Stomach (tissue), 8 donors: ENCODE measurements at regions not wholly inside any gene's neighbourhood (a gene's known extent, or its start where the extent isn't known, plus 50 kb on each side); places are given as distances from the start of the nearest gene placed in this dataset.

Experiments
- DNase-seq, 2 donors: peaks; one replicate each; pipeline versions ENCODE4 v3.0.0 to v3.0.0-alpha.2; 2013 to 2019
- H3K27ac ChIP-seq, 5 donors: fragments of 200-600 bp in 4 of 5; sonication (generic) in 4 of 5; one replicate each; pipeline ENCODE4 v1.5.1; 2013 to 2019; ENCODE audit warnings: mild to moderate bottlenecking in 1 of 5, moderate library complexity in 1 of 5
- H3K27me3 ChIP-seq, 3 donors: fragments of 200-600 bp; sonication (generic); one replicate each; pipeline ENCODE4 v1.5.1; 2017 to 2019; ENCODE audit warnings: mixed run types in 1 of 3
- H3K36me3 ChIP-seq, 4 donors: fragments of 200-600 bp; sonication (generic); 1 replicate in 3 of 4; 2 replicates in 1 of 4; pipeline ENCODE4 v1.5.1; 2016 to 2019
- H3K4me1 ChIP-seq, 4 donors: fragments of 200-600 bp; sonication (generic); one replicate each; pipeline ENCODE4 v1.5.1; 2016 to 2019
- H3K4me3 ChIP-seq, 4 donors: fragments of 200-600 bp; sonication (generic) in 3 of 4; one replicate each; pipeline ENCODE4 v1.5.1; 2016 to 2019; ENCODE audit warnings: mild to moderate bottlenecking in 1 of 4
- H3K9me3 ChIP-seq, 4 donors: fragments of 200-600 bp; sonication (generic); one replicate each; pipeline ENCODE4 v1.5.1; 2016 to 2019
- CTCF ChIP-seq, 7 experiments: fragments of 450-650 bp in 4 of 7; fragments of 200-600 bp in 3 of 7; sonication (generic) in 3 of 7; IDR thresholded peaks; one replicate each; pipeline ENCODE4 v1.5.1; 2016 to 2019; ENCODE audit warnings: antibody characterized with exemption in 7 of 7, control low read depth in 2 of 7, mild to moderate bottlenecking in 1 of 7
- EP300 ChIP-seq: sonication (generic); formaldehyde crosslinking; IDR thresholded peaks from one replicate; pipeline ENCODE4 v1.6.1; 2017; ENCODE audit warnings: antibody characterized with exemption
- POLR2A ChIP-seq, 4 donors: fragments of 450-650 bp; IDR thresholded peaks; one replicate each; pipeline ENCODE4 v1.6.1; 2016; ENCODE audit warnings: antibody characterized with exemption in 4 of 4, control low read depth in 2 of 4, mild to moderate bottlenecking in 1 of 4, moderate library complexity in 1 of 4
- POLR2AphosphoS5 ChIP-seq, 3 donors: sonication (generic); formaldehyde crosslinking; IDR thresholded peaks; one replicate each; pipeline ENCODE4 v1.6.1; 2016; ENCODE audit warnings: antibody characterized with exemption in 3 of 3
- WGBS, 5 donors: extraction: QIAGEN DNeasy Blood & Tissue Kit in 3 of 5; methylation state at CpG; one replicate each; pipeline versions ENCODE4 v1.1.5 to v1.1.7; 2013 to 2018; 5-methylcytosine and 5-hydroxymethylcytosine counted together
- intact Hi-C: fragments of 100-400 bp; cut with DNase I; formaldehyde crosslinking; loops from one replicate; pipeline ENCODE4 v1.15.1; 2023; ENCODE audit warnings: low total_unique reads
- donor health status: healthy with polysubstance abuse.
- donor health status: Bipolar disorder and iron deficiency.
- donor health status: healthy.

GRCh38 chr4:26185436-26185835 lies 135.4 kb upstream of the RBPJ start:
- H3K4me1 ChIP-seq: no peaks in the 10 kb centered on the region
- DNase-seq: no peak
- H3K36me3 ChIP-seq: no peaks in the 10 kb centered on the region
- intact Hi-C loops: no loop called here
- H3K27me3 ChIP-seq: no peaks in the 10 kb centered on the region
- TF ChIP-seq CTCF (IDR thresholded peaks at IDR 0.05) (no peak), POLR2A (IDR thresholded peaks at IDR 0.05) (no peak), POLR2AphosphoS5 (IDR thresholded peaks at IDR 0.05) (no peak), EP300 (no peak)
- WGBS, 5 donors: 95 to 98% (median 96%) methylated on average over 7 of the region's 7 CpGs
- H3K9me3 ChIP-seq: no peaks in the 10 kb centered on the region
- no peak overlapping the region for H3K4me3 ChIP-seq
- H3K27ac ChIP-seq: no peak overlapping the region

DNA sequence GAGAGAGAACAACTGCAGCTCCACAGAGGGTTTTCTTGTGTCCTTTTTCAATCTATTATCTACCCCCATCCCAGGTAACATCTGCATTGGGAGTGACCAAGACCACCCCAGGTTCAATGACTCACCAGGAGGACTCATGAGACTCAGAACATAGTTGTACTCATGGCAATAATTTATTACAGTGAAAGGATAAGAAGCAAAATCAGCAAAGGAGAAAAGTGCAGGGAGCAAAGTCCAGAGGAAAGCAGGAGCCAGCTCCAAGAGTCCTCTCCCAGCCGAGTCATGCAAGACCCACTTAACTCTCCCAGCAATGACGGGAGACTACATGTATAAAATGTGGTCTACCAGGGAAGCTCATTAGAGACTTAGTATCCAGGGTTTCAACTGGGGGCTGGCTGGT lies 129.5 kb upstream of the RBPJ start:
- Histone ChIP-seq H3K4me1 (no peaks in the 10 kb centered on the region), H3K4me3 (no peak overlapping the region), H3K36me3 (no peaks in the 10 kb centered on the region), H3K27ac (no peak overlapping the region), H3K27me3 (no peaks in the 10 kb centered on the region), H3K9me3 (no peaks in the 10 kb centered on the region)
- TF ChIP-seq CTCF (IDR thresholded peaks at IDR 0.05): no peak
- TF ChIP-seq POLR2A (IDR thresholded peaks at IDR 0.05): no peak
- no peak for TF ChIP-seq POLR2AphosphoS5 (IDR thresholded peaks at IDR 0.05)
- TF ChIP-seq EP300: no peak
- WGBS, 5 donors: 25 to 79% (median 41%) methylated on average over 2 of the region's 2 CpGs
- intact Hi-C loops: no loop called here
- peak in 1 of 2 donors; percentile 75 for DNase-seq

DNA sequence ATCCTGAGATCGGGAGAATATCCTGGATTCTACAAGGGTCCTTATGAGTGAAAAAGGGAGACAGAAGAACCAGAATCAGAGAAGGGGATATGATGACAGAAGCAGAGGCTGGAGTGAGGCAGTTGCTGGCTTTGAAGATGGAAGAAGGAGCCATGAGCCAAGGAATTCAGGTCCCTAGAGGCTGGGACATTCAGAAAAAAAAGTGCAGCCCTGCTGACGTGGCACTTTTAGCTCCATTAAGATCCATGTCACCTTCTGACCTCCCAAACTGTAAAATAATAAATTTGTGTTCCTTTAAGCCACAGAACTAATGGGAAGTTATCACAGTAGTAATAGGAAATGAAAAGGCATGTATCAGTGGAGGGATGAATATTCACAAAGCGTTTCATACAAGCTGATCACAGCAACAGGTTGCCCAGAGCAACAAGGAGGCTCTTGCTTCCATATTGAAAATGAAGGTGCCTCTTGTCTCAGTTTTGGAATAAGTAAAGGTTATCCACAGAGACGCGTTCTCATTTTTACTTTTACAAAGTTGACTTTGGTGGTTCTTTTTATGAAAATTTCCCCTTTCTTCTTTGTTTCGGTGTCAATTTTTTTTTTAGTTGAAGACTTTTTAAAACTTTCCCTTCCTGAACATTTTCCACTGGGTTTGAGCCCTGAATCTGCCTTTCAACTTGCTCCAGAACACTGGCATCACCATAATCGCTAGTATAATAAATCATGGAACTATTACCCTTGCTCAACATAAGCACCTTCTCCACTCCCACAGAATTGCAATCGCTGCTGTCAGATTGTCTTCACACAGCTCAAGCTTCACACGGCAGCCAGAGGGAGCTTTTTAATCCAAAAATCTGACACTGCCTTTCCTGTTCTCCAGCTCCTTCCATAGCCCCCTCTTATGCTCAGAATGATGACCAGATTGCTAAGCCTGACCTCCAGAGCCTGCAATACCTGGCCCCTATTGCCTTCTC lies 127.6 kb upstream of the RBPJ start:
- no peaks in the 10 kb centered on the region for H3K9me3 ChIP-seq
- no peak overlapping the region for H3K27ac ChIP-seq
- intact Hi-C loops: no loop called here
- H3K4me1 ChIP-seq: peaks cover 0 to 7% (median 0%) of the 10 kb centered on the region in 4 donors
- no peaks in the 10 kb centered on the region for H3K27me3 ChIP-seq
- 67 to 78% (median 74%) methylated on average over 9 of the region's 9 CpGs for WGBS, 5 donors
- H3K36me3 ChIP-seq: no peaks in the 10 kb centered on the region
- no peak for DNase-seq
- TF ChIP-seq POLR2A (IDR thresholded peaks at IDR 0.05) (no peak), CTCF (IDR thresholded peaks at IDR 0.05) (no peak), POLR2AphosphoS5 (IDR thresholded peaks at IDR 0.05) (no peak), EP300 (no peak)
- no peak overlapping the region for H3K4me3 ChIP-seq

GRCh38 chr4:26194764-26195163 lies 126.0 kb upstream of the RBPJ start:
- Histone ChIP-seq H3K27me3 (no peaks in the 10 kb centered on the region), H3K4me1 (peaks cover 0 to 7% (median 0%) of the 10 kb centered on the region in 4 donors), H3K4me3 (no peak overlapping the region), H3K27ac (no peak overlapping the region), H3K36me3 (no peaks in the 10 kb centered on the region), H3K9me3 (no peaks in the 10 kb centered on the region)
- intact Hi-C loops: no loop called here
- DNase-seq: no peak
- WGBS, 5 donors: 83 to 88% (median 85%) methylated on average over 3 of the region's 3 CpGs
- no peak for TF ChIP-seq CTCF (IDR thresholded peaks at IDR 0.05)
